ENCODE measurements at regions not wholly inside any gene's neighbourhood (a gene's known extent, or its start where the extent isn't known, plus 50 kb on each side); places are given as distances from the start of the nearest gene placed in this dataset.

- Mint-ChIP-seq H3K4me3 (no peak overlapping the region), H3K36me3 (ENCODE audit: low read depth) (no peaks in the 10 kb centered on the region), H3K27ac (no peak overlapping the region), H3K4me1 (ENCODE audit: low read depth) (peaks cover 5% of the 10 kb centered on the region; the same call in 1 of the 2 replicates), H3K9me3 (peaks cover 8% of the 10 kb centered on the region; the same call in 1 of the 2 replicates), H3K27me3 (ENCODE audit: insufficient read depth) (no peaks in the 10 kb centered on the region)
- TF ChIP-seq, protein P1, sequence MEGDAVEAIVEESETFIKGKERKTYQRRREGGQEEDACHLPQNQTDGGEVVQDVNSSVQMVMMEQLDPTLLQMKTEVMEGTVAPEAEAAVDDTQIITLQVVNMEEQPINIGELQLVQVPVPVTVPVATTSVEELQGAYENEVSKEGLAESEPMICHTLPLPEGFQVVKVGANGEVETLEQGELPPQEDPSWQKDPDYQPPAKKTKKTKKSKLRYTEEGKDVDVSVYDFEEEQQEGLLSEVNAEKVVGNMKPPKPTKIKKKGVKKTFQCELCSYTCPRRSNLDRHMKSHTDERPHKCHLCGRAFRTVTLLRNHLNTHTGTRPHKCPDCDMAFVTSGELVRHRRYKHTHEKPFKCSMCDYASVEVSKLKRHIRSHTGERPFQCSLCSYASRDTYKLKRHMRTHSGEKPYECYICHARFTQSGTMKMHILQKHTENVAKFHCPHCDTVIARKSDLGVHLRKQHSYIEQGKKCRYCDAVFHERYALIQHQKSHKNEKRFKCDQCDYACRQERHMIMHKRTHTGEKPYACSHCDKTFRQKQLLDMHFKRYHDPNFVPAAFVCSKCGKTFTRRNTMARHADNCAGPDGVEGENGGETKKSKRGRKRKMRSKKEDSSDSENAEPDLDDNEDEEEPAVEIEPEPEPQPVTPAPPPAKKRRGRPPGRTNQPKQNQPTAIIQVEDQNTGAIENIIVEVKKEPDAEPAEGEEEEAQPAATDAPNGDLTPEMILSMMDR (IDR thresholded peaks at IDR 0.05), result no peak
- DNase-seq, result no peak
These were observed 186.1 kb downstream of the TMA16 start for GRCh38 chr4:163680386-163681098.

- TF ChIP-seq, protein P1 (IDR thresholded peaks at IDR 0.05), result peak; percentile 81
- Mint-ChIP-seq H3K4me1 (ENCODE audit: low read depth) (peaks cover 5% of the 10 kb centered on the region; the same call in 1 of the 2 replicates), H3K27ac (no peak overlapping the region), H3K36me3 (ENCODE audit: low read depth) (no peaks in the 10 kb centered on the region), H3K4me3 (no peak overlapping the region), H3K27me3 (ENCODE audit: insufficient read depth) (no peaks in the 10 kb centered on the region), H3K9me3 (peaks cover 8% of the 10 kb centered on the region; the same call in 1 of the 2 replicates)
- DNase-seq, result no peak
These were observed 186.8 kb downstream of the TMA16 start for GRCh38 chr4:163681208-163681821.

- no peak for DNase-seq
- TF ChIP-seq, protein P1 (IDR thresholded peaks at IDR 0.05), result no peak
- Mint-ChIP-seq H3K36me3 (ENCODE audit: low read depth) (no peaks in the 10 kb centered on the region), H3K27ac (no peak overlapping the region), H3K9me3 (no peaks in the 10 kb centered on the region; the same call in 1 of the 2 replicates), H3K4me1 (ENCODE audit: low read depth) (peaks cover 19% of the 10 kb centered on the region), H3K27me3 (ENCODE audit: insufficient read depth) (no peaks in the 10 kb centered on the region), H3K4me3 (no peak overlapping the region)
These were observed 194.4 kb downstream of the TMA16 start for GRCh38 chr4:163688856-163689255.

GRCh38 chr4:163693211-163693610 is 198.7 kb downstream of the TMA16 start:
- H3K27ac Mint-ChIP-seq, result peak overlapping the region; percentile 74; the same call in 1 of the 2 replicates
- H3K4me3 Mint-ChIP-seq, result peak overlapping the region; percentile 73
- H3K9me3 Mint-ChIP-seq, result peaks cover 9% of the 10 kb centered on the region
- H3K4me1 Mint-ChIP-seq (ENCODE audit: low read depth), result peaks cover 51% of the 10 kb centered on the region
- no peaks in the 10 kb centered on the region for H3K27me3 Mint-ChIP-seq (ENCODE audit: insufficient read depth)
- H3K36me3 Mint-ChIP-seq (ENCODE audit: low read depth), result peaks cover 9% of the 10 kb centered on the region; the same call in 1 of the 2 replicates
- TF ChIP-seq, protein P1 (IDR thresholded peaks at IDR 0.05), result no peak
- DNase-seq, result peak; percentile 52

GRCh38 chr4:163693776-163694175 is 199.3 kb downstream of the TMA16 start:
- H3K27me3 Mint-ChIP-seq (ENCODE audit: insufficient read depth), result no peaks in the 10 kb centered on the region
- peak; percentile 62 for DNase-seq
- H3K27ac Mint-ChIP-seq, result peak overlapping the region; percentile 74
- peak overlapping the region; percentile 73 for H3K4me3 Mint-ChIP-seq
- TF ChIP-seq, protein P1 (IDR thresholded peaks at IDR 0.05), result no peak
- H3K9me3 Mint-ChIP-seq, result peaks cover 9% of the 10 kb centered on the region
- peaks cover 9% of the 10 kb centered on the region; the same call in 1 of the 2 replicates for H3K36me3 Mint-ChIP-seq (ENCODE audit: low read depth)
- peaks cover 57% of the 10 kb centered on the region for H3K4me1 Mint-ChIP-seq (ENCODE audit: low read depth)
